ENCODE measurements at regions not wholly inside any gene's neighbourhood (a gene's known extent, or its start where the extent isn't known, plus 50 kb on each side); places are given as distances from the start of the nearest gene placed in this dataset.

- DNase-seq (ENCODE audit: low read depth), result no peak
Observed at GRCh38 chr4:24476282-24476681, 108.1 kb downstream of the DHX15 start.

- no peak for DNase-seq (ENCODE audit: low read depth)
Observed at GRCh38 chr4:24475756-24476155, 108.6 kb downstream of the DHX15 start.

- no peak for DNase-seq (ENCODE audit: low read depth)
Observed at GRCh38 chr4:24473309-24473721, 111.0 kb downstream of the DHX15 start.

GRCh38 chr4:24472514-24473308 lies 111.6 kb downstream of the DHX15 start:
- no peak for DNase-seq (ENCODE audit: low read depth)

- no peak for DNase-seq (ENCODE audit: low read depth)
Observed at GRCh38 chr4:24472161-24472510, 112.2 kb downstream of the DHX15 start.

GRCh38 chr4:24471486-24472160 lies 112.7 kb downstream of the DHX15 start:
- DNase-seq (ENCODE audit: low read depth), result no peak

- DNase-seq (ENCODE audit: low read depth), result no peak
Observed at GRCh38 chr4:24470666-24471485, 113.5 kb downstream of the DHX15 start.

- DNase-seq (ENCODE audit: low read depth), result no peak
Observed at GRCh38 chr4:24468071-24468470, 116.3 kb downstream of the DHX15 start.

- DNase-seq (ENCODE audit: low read depth), result no peak
Observed at GRCh38 chr4:24464566-24464965, 119.8 kb downstream of the DHX15 start.

GRCh38 chr4:24456431-24456830 lies 127.9 kb downstream of the DHX15 start:
- no peak for DNase-seq (ENCODE audit: low read depth)

GRCh38 chr4:24453951-24454350 lies 130.4 kb downstream of the DHX15 start:
- no peak for DNase-seq (ENCODE audit: low read depth)

GRCh38 chr4:24451870-24452269 lies 132.5 kb downstream of the DHX15 start:
- DNase-seq (ENCODE audit: low read depth), result no peak

- no peak for DNase-seq (ENCODE audit: low read depth)
Observed at GRCh38 chr4:24443200-24443599, 141.2 kb downstream of the DHX15 start.

- no peak for DNase-seq (ENCODE audit: low read depth)
Observed at GRCh38 chr4:24440765-24441164, 143.6 kb downstream of the DHX15 start.

- DNase-seq (ENCODE audit: low read depth), result no peak
Observed at GRCh38 chr4:24434241-24434640, 150.1 kb downstream of the DHX15 start.

GRCh38 chr4:24433515-24434214 lies 150.7 kb downstream of the DHX15 start:
- DNase-seq (ENCODE audit: low read depth), result no peak

GRCh38 chr4:24428850-24429249 lies 155.5 kb downstream of the DHX15 start:
- DNase-seq (ENCODE audit: low read depth), result no peak

- no peak for DNase-seq (ENCODE audit: low read depth)
Observed at GRCh38 chr4:24426557-24426956, 157.8 kb downstream of the DHX15 start.

- no peak for DNase-seq (ENCODE audit: low read depth)
Observed at GRCh38 chr4:24425863-24426262, 158.5 kb downstream of the DHX15 start.

- no peak for DNase-seq (ENCODE audit: low read depth)
Observed at GRCh38 chr4:24423670-24424069, 160.7 kb downstream of the DHX15 start.

- DNase-seq (ENCODE audit: low read depth), result no peak
Observed at GRCh38 chr4:24422644-24423043, 161.7 kb downstream of the DHX15 start.

Measured in GM04503 (cell line).